CD4-positive, alpha-beta T cell treated with Interleukin-4 for 4 hours (primary cell): ENCODE measurements at regions not wholly inside any gene's neighbourhood (a gene's known extent, or its start where the extent isn't known, plus 50 kb on each side); places are given as distances from the start of the nearest gene placed in this dataset.

Experiments
- DNase-seq: peaks from one replicate; pipeline ENCODE4 v3.0.0-alpha.2; 2020

DNA sequence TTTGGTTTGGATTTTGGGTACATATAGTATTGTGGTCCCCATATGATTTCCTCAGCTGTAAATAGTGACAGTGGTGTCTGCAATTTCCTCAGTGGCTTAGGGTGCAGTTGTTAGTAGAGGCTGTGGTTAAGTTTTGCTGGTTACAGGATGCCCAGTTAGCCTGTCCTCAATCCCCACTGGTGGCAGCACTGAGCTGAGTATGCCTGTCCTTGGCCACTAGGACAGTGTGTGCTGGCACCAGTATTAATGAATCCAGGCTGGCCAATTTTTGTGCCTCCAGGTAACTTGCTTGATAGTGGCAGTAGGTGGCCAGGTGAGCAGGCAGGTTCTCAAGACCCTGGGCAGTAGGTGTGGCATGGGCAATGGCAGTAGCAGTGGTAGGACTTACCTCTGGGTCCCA, 973.1 kb downstream of the TMEM182 start:
- no peak for DNase-seq

DNA sequence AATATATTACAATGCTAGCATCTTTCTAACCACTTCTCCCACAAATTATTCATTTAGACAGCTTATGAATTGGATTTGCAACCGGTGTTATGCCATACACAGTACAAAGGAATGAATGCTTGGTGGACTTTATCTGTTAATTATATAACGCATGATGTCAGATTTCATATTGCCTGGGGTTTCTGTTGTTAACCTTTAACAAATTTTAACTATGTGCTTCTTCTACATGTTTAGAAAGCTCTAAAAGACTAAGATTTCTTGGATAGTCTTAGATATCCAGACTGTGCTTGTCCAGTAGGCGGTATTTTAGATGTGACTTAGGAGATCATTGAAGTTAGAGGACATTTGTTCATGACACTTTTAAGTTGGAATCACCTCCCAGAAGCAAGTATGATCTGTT, 976.3 kb downstream of the TMEM182 start:
- no peak for DNase-seq

DNA sequence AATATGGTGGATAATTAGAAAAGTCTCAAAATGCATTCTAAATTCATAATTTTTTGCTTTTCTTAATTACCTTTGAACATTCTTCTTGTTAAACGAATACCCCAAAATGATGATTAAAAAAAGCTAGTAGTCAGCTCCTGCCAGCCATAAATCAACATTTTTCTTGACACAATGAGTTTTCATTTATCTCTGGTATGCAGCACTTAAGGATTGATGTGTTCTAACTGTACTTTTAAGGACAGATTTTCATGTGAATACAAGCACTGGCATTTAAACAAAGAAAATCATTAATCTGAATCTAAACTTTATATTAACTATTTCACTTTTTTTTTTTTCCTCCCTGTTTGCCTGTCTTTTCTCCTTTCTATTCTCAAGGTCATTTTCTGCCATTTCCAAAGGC, 976.8 kb downstream of the TMEM182 start:
- DNase-seq, result no peak

DNA sequence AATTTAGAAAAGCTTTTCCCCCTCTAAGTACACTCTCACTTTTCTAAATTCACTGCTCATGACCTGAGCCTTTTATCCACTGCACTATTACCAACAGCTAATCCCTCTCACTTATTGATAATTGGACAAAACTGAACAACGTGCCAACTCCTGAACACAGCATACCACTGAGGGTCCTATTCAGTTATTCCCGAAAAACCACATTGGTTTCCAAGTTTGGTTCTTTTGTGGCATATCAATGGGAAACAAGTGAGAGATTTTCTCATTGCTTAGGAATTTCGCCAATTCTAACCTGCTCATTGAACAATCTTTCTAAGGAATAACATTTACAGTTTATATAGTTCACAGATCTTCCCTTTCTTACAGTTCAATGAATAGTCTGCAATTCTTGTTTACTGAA, 977.4 kb downstream of the TMEM182 start:
- DNase-seq, result no peak

DNA sequence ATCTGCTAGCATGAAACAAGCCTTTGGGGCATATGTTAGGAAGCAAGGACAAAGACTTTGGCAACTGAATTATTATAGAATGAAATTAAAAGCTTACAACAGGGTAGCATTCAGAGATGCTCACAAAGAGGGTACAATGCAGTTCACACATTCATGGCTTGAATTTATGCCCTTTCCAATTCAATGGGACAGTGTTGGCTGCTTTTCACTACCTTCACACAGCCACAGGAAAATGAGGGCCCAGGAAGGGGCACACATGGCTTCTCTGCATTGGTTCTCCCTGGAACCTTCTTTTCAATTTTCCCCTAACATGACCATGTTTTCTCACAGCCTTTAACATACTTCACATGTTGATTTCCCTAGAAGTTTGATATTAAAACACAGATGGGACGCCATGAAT, 978.1 kb downstream of the TMEM182 start:
- DNase-seq, result no peak

DNA sequence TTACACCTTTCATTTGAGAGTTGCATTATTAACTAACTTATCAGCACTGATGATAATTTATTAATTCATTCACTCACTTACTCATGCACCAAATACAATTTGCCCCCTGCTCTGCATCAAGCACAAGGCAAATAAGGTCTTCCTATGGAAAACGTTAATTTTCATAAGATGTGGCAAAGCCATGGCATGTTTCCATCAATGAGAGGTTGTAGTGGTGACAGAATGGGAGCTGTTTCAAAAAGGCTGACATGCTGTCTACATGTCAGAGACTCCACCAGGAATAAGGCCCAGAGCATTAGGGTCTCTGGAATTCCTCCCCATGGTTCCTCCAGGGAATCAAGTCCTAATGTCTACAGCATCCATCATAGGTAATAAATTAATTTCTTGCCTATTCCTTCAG, 978.8 kb downstream of the TMEM182 start:
- no peak for DNase-seq

DNA sequence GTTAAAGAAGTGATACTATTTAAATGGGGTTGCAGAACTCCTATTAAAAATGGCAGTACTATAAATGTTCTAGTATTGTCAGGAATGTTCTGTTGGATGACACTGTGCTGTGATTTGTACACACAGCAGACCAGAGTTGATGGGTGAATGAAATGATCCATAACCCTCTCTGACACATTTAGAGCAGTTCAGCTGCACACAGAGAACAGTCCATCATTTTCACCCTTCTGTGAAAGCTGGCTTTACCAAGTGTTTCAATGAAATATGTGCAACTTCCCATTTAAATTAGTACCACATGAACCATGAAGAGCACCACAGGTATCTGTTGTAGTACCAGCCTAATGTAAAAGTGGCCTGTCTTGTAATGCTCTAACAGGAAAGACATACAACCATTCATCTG, 981.4 kb downstream of the TMEM182 start:
- no peak for DNase-seq

DNA sequence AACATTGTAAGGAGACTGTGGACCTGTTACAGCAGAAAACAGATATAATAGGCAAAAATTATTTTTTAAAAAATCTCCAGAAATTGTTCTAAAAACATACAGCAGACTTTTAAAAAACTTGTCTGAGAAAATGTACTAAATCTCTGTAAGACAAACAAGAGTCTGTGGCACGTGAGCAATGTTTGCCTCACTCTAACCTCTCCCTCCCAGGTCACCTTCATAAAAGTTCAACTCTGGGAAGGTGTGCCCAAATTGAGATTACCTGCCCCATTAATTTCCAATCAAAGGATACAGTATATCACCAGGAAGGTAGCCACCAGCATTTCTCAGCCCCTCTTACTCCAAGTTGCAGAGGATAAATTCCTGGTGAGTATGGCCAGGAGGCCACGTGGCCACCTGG, 992.7 kb downstream of the TMEM182 start:
- no peak for DNase-seq

DNA sequence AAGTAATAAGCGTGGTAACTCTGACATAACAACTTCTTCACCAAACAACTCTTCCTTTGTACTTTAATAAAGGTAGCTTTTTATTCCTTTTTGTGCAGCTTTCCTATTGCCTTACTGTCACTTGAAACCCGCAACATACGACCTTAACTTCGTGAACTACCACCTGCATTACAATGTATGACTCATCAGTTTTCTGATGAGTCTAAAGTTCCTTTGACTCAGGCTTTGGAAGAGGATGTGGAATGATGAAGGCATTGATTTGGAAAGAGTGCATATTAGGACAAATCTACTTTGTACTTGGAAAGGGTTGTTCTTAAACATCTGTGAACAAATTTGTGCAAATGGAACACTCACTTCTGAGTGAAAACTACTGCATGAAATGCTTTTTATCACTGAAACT, 1012.1 kb downstream of the TMEM182 start:
- no peak for DNase-seq

DNA sequence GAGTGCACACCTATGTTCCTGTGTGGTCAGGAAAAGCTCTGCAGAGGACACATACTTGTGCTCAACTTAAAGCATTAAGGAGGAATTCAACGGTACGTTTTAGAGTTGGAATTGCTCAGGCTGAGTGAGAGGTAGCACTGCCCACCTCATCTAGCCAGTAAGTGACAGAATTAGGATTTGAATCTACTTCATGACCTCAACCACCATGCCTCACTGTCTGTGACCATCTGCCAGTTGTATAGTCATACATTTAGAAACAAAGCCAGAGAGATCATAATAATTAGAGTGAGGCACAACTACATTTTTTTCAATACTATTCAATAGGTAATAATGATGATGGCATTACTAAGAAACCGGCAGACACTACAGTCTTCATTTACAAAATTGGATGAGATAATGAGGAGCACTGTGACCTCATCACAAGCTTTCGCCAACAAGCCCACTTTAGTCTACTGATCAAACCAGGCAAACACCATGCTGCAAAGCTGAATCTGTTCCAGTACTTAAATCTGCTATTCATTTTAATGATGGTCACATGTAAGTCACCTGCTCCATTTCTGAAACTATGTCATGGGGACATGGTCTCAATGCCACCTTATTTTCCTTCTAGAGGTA, 1018.4 kb downstream of the TMEM182 start:
- DNase-seq, result no peak

DNA sequence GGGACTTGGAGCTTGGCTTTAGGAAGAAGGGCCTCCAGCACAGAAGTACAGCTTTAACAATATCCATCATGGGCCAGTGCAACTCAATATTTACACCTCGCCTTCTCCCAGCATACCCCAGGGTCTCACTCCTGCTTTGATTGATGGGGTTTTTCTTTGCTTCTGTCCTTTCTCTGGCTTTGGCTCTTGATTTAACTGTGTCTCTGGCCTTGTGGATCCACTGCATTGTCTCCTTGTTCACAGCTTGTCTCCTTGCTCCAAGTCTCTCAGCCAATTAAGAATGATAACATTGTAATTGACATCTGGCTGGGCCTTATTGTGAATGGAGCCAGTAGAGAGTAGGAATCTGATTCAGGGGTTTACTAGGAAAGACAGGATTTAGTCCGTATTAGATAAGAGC, 1019.5 kb downstream of the TMEM182 start:
- DNase-seq, result no peak

DNA sequence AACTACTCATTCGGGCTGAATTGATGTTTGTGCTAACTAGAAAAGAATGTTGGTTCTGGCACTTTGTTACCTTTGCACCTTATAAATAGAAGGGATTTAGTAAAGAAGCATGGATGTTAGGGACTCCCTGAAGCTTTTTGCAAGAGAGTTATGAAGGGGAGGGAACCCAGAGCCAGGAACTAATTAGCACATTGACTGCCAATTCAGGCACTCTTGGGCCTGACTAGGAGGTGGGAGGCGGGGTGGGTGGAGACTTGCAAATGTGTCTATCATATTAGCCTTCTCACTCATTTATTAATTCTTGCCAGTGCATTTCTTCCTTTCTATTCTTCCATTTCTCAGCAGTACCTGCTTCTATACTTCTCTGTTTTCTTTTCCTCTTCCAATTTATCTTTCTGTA, 1022.4 kb downstream of the TMEM182 start:
- no peak for DNase-seq

DNA sequence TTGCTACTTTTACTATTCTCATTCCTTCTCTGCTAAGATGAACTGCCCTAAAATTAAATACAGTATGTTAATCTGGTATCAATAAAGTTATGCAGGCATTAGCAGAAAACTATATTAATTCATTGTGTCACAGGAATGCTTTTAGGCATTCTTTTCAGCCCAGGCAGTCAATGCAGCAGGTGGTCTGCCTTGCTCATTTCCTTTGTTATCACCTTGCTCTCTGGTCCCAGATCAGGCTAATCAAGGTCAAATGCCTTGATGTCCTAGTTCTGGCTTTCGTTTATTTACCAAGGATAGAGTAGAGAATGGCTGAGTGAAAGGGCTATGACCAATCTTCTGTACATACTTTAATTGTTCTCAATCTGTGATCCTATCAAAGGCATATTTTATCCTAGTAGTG, 1023.6 kb downstream of the TMEM182 start:
- DNase-seq, result no peak

DNA sequence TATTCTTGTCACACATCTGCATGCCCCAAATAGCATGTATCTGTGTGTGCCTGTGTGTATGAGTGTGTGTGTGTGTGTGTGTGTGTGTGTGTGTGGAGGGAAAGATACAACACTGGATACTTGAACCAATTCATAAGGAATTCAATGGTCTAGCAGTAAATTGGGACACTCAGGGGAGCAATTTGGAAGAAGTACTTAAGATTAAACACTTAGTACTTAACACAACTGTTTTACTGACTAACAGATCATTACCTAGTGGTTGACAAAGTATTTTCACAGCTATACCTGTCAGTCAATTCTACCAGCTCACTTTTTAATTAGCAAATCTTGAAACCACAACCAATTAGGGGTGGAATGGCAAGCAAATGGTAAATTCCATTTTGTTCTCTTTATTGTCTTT, 1024.1 kb downstream of the TMEM182 start:
- DNase-seq, result no peak

DNA sequence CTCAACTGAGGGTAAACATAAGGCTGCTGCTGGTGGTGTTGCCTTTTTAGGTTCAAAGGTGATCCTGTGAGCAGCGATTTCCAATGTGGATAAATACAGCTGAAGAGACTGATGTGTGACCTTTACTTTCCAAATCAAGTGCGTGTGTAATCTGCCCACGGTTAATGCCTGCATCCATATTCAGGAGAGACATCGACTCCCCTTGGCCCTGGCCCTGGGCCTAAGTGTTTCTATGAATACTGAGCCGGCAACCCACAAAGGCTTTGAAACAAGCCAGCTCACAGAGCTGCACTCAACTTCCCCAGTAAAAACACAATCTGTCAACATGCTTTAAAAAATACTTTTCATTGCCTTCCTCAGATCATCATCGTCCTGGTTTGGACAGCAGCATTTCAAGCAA, 1026.6 kb downstream of the TMEM182 start:
- DNase-seq, result no peak

DNA sequence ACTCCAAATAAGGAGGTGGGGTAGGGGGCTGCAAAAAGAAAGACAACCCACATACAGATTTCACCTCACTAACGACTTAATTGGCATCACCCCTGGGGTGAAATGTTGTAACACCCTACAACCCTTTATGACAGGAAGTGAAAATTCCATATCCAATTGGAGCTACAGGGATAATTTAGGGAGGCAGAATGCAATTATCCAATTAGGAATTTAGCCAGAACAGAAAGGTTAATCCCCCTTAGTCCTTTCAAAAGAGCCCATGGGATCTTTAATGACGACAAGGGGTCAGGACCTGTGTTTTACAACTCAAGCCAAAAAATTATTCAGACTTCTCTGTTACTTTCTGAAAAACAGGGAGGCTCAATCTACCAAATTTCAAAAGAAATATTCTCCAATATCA, 1027.1 kb downstream of the TMEM182 start:
- no peak for DNase-seq

DNA sequence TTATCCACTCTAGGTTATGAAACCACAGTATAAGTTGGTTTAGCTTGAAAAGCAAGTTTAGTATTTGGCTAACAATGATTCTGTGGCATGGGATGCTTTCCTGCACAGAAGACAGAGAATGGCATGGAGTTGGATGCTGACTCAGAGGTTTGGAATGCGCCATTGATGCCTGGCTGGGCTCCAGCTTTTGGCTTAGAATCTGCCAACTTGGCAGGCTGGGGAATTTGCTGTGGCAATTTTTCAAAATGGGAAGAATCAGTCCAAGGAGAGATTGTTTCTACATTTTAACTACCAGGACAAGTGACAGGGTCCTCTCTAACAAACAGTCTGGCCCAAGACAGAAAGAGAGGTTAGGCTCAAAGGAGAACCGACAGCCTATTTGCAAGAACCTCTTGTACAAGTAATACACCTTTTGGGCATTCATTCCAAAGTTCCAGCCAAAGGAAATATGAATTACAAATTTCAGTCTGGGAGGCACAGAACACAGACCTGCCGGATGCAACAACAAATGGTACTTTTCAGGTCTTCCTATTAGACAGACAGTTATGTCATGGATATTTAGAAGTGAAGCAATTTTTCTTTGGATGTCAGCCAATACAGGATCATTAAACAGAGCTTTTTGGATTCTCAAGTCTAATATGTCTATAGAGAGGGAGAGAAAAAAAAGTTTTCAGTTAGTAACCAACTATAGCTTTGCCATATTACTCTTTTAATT, 1027.7 kb downstream of the TMEM182 start:
- DNase-seq, result no peak

DNA sequence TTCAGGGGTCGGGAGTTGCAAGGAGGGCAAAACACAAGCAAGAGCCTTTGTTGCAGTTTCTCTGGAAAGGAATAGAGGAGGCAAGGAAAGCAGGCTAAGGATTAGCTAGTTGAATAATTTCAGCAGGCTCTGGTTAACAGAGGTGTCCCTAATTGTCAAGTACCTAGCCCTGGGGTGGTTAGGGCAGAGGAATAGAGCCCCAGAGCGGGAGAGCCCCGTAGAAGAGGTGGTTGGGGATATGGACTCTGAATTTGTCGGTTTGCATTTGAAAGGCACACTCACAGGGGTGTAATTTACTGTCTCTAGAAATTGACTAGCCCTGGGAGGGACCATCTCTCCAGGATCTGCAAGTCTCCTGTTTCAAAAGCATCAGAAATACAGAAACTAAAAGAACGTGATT, 1030.2 kb downstream of the TMEM182 start:
- DNase-seq, result no peak

DNA sequence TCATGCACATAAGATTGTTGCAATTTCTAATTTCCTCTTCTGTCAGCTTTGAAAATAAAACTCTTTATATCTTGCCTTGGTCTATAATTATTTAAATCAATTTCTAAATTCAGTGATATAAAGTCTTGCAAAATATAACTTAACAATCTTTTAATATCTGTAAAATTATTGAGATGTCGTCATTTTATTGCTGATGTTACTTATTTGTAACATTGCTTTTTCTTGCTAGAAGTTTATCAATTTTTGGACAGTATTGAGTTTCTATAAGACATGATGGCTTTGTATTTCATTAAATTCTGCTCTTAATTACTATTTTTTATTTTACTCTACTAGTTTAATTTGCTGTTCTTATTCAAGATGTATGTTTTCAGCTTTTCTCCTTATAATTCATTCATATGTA, 1036.5 kb downstream of the TMEM182 start:
- DNase-seq, result no peak

DNA sequence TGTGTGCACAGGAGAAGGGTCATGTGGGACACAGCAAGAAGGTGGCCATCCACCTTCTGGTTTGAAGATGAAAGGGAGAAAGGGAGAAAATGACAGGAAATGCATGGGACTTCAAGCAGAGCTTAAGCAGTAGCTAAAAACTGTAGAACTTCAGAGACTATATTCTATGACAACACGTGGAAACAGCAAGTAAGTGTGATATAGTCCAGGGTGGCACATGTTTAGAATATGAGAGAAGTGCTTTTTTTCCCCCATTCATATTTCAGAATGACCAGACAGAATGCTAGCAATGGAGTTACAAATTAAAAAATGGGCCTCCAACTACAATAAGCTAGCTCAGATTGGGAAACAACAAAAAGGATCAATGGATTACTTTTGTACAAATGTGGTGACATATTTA, 1042.2 kb downstream of the TMEM182 start:
- no peak for DNase-seq

DNA sequence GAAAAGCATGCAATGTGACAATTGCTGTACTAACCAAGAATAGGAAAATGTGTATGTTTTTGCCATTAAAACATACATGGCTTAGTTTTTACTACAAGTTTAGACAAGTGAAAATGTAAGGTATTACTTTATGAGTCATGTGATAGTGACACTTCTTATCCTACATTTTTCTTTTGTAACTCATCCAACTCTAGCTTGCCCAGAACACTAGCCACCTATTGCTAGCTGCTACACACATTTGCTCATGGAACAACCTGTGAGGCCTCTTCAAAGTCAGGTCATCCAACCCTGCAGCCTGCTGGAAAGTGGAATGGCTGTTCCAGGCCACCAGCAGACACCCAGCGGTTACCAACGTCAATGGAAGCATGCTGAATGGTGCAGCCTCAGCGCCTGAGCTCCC, 1043.9 kb downstream of the TMEM182 start:
- no peak for DNase-seq

DNA sequence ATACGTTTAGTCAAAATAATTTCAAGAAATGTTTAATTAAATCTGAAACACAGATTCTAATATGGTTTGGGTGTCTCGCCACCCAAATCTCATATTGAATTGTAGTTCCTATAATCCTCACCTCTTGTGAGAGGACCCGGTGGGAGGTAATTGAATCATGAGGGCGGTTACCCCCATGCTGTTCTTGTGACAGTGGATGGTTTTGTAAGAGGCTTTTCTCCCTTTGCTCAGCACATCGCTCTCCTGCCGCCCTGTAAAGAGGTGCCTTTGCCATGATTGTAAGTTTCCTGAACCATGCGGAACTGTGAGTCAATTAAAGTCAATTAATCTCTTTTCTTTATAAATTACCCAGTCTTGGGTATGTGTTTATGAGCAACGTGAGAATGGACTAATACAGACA, 1045.1 kb upstream of the POU3F3 start:
- no peak for DNase-seq

DNA sequence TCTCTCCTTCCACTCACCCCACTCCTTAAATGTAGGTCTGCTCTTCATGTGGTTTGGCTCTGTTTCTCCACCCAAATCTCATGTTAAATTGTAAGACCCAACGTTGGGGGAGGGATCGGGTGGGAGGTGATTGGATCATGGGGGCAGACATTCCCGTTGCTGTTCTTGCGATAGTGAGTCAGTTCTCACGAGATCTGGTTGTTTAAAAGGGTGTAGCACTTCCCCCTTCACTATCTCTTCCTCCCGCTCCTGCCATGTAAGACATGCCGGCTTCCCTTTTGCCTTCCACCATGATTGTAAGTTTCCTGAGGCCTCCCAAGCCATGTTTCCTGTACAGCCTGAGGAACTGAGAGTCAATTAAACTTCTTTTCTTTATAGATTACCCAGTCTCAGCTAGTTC, 1044.5 kb upstream of the POU3F3 start:
- no peak for DNase-seq

DNA sequence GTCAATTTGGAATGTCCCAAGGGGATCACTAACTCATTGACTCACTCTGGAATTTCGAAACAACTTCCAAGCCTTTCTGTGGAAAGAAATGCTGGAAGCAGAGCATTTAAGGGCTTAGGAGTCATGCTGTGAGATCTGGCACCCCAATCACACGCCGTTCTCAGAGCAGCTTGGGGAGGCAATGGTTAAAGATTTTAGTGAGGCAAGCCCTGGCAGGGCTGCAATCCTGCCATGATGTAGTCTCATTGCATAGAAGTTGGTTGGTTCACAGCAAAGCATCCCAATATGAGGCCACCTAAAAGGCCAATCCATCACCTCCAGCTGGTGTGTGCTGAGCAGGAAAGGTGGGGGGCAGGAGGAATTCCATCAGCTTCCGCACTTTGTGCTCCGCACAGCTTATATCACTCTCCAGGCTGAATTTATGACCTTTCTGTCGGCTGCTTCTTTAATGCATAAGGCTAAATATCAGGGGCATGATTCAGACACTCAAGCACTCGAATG, 1043.9 kb upstream of the POU3F3 start:
- DNase-seq, result no peak

DNA sequence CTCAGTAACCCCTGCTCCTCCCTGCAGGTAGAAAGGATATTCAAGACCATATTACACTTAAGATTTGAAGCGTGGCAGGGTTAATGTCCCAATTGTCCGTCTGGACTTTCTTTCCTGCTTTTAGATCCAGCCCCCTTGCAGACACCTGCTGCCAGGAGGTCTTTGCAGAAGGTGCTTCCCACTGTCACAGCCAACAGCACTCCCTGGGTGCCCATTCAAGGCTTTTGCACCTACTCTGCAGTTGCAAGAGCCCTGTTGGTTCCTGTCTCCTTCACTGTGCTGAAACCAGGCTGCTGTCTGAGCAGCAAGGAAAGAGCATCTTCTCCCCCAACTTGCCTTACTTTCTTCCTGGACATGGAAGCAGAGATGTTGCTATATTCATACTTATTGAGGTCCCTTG, 1043.0 kb upstream of the POU3F3 start:
- no peak for DNase-seq
